SJCRH30 (cell line): ENCODE measurements at regions not wholly inside any gene's neighbourhood (a gene's known extent, or its start where the extent isn't known, plus 50 kb on each side); places are given as distances from the start of the nearest gene placed in this dataset.

ENCODE experiments used
- DNase-seq, 2 experiments: peaks; one replicate each; pipeline ENCODE4 v3.0.0-alpha.2; 2015 to 2020
- H3K27ac ChIP-seq: fragments of 250-450 bp; sonication (Bioruptor Pico); 2 replicates; pipeline ENCODE4 v1.5.1; 2020; ENCODE audit warnings: mild to moderate bottlenecking, moderate library complexity
- H3K27me3 ChIP-seq: fragments of 250-450 bp; sonication (Bioruptor Pico); 2 replicates; pipeline ENCODE4 v1.5.1; 2020; ENCODE audit warnings: mild to moderate bottlenecking, moderate library complexity
- H3K36me3 ChIP-seq: fragments of 250-450 bp; sonication (Bioruptor Pico); 2 replicates; pipeline ENCODE4 v1.5.1; 2020; ENCODE audit warnings: mild to moderate bottlenecking, moderate library complexity
- H3K4me1 ChIP-seq: fragments of 250-450 bp; sonication (Bioruptor Pico); 2 replicates; pipeline ENCODE4 v1.5.1; 2020; ENCODE audit warnings: mild to moderate bottlenecking, moderate library complexity
- H3K4me3 ChIP-seq: fragments of 250-450 bp; sonication (Bioruptor Pico); 2 replicates; pipeline ENCODE4 v1.5.1; 2020; ENCODE audit warnings: mild to moderate bottlenecking, moderate library complexity
- H3K9me3 ChIP-seq: fragments of 250-450 bp; sonication (Bioruptor Pico); replicated peaks from 2 replicates; pipeline ENCODE4 v1.5.1; 2020; ENCODE audit warnings: mild to moderate bottlenecking, moderate library complexity

DNA sequence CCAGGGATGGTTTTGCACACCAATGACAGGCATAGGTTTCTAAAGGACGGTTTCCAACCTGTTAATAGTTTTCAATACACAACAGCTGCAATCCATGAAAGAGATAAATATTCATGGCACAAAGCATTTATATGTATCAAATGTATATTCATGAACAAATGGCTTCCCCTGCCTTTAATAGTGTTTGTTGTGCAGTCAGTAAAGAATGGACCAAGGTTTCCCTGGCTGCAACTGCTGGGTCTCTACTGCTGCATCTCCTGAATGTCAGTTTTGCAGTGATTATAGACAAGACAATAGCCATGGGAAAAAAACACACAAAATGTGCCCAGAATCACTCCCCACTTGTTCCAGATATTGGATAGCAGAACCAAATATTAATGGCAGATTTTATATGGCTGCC, 284.1 kb downstream of the BTG1 start:
- Histone ChIP-seq H3K27ac (no peak overlapping the region), H3K9me3 (no peaks in the 10 kb centered on the region), H3K36me3 (no peaks in the 10 kb centered on the region), H3K27me3 (no peaks in the 10 kb centered on the region), H3K4me3 (no peak overlapping the region), H3K4me1 (no peaks in the 10 kb centered on the region)
- DNase-seq: no peak

DNA sequence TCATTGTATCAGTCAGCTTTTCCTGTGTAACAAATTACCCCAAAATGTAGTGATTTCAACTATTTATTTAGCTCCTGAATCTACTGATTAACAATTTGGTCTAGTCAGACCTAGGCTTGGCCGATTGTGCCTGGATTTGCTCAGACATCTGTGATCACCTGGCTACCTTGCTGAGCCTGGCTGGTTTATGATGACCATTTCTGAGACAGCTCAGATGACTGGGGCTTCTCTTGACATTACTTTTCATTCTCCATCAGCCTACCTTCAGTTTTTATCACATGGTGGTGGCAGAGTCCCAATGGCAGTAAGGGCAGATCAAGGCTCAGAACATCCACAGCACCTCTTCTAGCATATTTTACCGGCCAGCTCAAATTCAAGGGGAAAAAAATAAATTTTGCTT, 286.3 kb downstream of the BTG1 start:
- H3K4me3 ChIP-seq: no peak overlapping the region
- no peaks in the 10 kb centered on the region for H3K9me3 ChIP-seq

DNA sequence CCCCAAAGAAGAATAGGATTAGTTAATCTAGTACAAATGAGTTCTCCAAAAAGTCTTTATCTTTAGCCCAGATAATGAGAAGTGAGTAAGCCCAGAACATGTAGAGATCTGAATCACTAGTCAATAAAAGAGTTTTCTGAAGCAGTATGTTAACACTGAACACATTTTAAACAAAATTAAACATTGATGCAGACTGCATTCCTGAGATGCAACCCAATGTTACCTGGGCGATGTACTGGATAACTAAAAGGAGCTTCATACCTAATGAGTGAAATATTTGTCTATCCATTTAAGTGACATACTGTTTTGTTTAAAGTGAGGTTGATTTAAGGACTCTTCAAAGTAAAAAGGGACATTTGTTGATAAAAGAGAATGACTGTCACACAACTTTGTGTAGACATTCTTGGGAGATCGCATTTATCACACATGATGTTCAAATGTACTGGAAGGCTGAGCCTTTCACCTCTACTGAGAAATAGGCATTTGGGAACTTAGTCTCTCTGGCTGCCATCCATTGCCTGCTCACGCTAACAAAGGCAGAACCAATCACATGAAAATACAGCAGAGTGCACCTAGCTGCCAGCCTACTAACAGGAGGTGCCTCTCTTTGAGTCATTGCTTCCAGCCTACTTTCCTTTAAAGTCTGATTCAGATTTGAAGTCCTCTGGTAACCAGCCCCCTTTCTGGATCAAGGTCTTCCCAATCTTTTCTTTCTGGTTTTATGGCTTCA, 287.7 kb downstream of the BTG1 start:
- Histone ChIP-seq H3K27ac (no peak overlapping the region), H3K27me3 (no peaks in the 10 kb centered on the region), H3K36me3 (no peaks in the 10 kb centered on the region), H3K9me3 (no peaks in the 10 kb centered on the region), H3K4me3 (no peak overlapping the region), H3K4me1 (no peaks in the 10 kb centered on the region)
- no peak for DNase-seq

More for the DNA sequence above, 286.3 kb downstream of the BTG1 start:
- DNase-seq: no peak
- Histone ChIP-seq H3K4me1 (no peaks in the 10 kb centered on the region), H3K27ac (no peak overlapping the region), H3K27me3 (no peaks in the 10 kb centered on the region), H3K36me3 (no peaks in the 10 kb centered on the region)

DNA sequence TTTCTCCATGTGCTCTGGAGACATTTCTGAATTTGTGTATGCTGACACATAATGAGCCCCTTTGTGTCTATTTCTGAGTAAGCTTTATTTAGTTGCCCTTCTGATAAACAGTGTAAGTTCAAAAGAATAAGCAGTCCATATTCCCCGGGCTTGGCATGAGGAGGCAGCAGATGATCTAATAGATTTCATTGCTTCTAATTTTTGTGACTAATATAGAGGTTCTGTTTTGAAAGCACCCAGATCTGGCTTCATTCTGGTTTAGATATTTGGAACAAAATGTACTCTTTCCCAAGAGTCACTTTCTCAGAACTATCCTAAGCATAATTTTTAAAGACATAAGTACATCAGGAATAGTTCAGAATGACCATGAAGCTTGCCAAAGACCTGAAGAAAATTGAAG, 290.9 kb downstream of the BTG1 start:
- DNase-seq: no peak
- Histone ChIP-seq H3K4me3 (no peak overlapping the region), H3K9me3 (no peaks in the 10 kb centered on the region), H3K27ac (no peak overlapping the region), H3K27me3 (no peaks in the 10 kb centered on the region), H3K4me1 (no peaks in the 10 kb centered on the region), H3K36me3 (no peaks in the 10 kb centered on the region)

DNA sequence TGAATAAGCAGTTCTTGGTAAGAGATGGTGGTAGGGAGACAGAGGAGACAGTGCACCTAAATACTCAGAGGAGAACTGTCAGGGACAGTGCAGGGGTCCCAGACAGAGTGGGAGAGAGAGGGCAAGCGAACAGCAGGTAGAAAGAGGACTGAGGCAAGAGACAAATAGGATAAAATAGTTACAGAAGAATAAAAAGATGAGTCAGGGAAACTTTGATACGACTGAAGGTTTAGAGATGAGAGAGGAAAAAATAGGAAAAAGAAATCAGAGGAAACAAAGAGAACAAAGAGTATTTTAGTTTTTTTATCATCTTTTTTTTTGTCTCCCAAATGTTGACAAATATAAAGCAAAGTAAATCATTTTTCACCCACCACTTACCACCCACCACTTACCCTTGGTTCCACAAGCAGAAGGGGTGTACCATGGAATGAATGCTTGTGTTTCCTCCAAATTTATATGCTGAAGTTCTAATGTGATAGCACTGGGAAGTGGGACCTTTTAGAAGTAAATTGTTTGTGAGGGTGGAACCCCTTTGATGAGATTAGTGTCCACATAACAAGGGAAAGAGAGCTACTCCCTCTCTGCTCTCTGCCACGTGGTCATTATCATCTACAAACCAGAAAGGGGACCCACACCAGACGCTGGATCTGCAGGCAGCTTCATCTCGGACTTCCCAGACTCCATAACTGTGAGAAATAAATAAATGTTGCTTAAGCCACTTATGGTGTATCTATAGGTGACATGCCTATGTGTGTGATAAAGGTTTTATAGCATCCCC, 292.1 kb downstream of the BTG1 start:
- no peak for DNase-seq
- no peaks in the 10 kb centered on the region for H3K27me3 ChIP-seq
- H3K9me3 ChIP-seq: no peaks in the 10 kb centered on the region
- no peaks in the 10 kb centered on the region for H3K36me3 ChIP-seq
- H3K4me1 ChIP-seq: no peaks in the 10 kb centered on the region
- H3K4me3 ChIP-seq: no peak overlapping the region
- H3K27ac ChIP-seq: no peak overlapping the region

DNA sequence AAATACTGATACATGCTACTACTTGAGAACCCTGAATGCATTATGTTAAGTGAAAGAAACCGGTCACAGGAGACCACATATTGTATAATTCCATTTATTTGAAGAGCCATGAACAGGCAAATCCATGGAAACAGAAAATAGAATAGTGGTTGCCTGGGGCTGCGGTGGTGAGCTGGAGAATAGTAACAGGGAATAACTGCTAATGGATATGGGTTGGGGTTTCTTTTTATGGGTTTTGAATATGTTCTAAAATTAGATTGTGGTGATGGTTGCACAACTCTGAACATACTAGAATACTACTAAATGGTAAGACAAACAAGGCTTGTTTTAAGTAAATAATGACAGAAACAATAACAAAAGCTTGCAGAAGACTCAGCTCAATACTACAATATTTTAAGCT, 293.0 kb downstream of the BTG1 start:
- Histone ChIP-seq H3K4me1 (no peaks in the 10 kb centered on the region), H3K36me3 (no peaks in the 10 kb centered on the region), H3K9me3 (no peaks in the 10 kb centered on the region), H3K27me3 (no peaks in the 10 kb centered on the region), H3K4me3 (no peak overlapping the region), H3K27ac (no peak overlapping the region)
- DNase-seq: no peak

DNA sequence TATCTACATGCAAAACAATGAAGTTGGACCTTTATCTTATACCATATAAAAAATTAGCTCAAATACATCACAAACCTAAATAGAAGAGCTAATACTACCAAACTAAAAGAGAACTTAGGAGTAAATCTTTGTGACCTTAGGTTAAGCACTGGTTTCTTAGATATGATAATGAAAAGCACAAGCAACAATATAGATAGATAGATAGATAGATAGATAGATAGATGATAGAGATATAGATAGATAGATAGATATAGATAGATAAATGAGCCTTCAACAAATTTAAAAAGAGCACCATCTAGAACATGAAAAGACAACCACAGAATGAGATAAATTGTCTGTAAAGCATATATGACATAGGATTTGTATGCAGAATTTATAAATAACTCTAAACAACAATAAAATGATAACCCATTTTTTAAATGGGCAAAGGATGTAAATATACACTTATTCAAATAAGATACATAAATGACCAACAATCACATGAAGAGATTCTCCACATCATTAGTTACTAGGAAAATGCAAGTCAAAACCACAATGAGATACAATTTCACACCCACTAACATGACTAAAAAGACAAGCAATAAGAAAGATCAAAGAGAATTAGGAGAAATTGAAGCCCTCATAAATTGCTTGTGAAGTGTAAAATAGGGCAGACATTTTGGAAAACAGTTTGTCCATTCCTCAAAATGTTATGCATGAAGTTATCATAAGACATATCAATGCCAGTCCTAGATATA, 293.7 kb downstream of the BTG1 start:
- Histone ChIP-seq H3K4me1 (no peaks in the 10 kb centered on the region), H3K9me3 (no peaks in the 10 kb centered on the region), H3K27ac (no peak overlapping the region), H3K36me3 (no peaks in the 10 kb centered on the region), H3K27me3 (no peaks in the 10 kb centered on the region), H3K4me3 (no peak overlapping the region)
- no peak for DNase-seq

DNA sequence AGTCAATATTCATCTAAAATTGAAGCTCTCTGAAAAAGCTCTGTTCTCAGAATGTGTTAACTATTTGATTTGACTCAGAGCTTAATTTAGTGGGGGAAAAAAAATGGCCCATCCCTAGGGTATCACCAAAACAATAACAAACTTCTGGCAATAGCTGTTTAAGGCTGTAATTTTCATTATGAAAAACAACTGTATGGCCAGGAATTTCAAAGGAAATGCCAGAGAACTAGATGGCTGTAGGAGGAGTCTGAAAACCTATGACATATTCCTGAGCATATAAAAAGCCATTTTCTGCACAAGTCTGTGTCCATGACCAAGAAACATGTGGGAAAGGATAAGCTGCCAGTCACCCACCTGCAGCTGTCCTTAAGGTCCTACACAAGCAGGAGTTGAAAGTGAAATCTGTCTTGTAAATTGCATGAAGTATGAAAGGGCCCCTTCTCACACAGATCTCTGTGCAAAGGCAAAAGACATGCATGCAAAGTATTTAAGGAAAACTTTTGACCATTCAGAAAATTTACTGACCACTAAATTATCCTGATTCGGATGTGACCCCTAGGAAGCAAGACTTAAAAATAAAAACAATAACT, 299.1 kb downstream of the BTG1 start:
- H3K4me1 ChIP-seq: no peaks in the 10 kb centered on the region
- no peak overlapping the region for H3K4me3 ChIP-seq
- no peaks in the 10 kb centered on the region for H3K9me3 ChIP-seq
- no peak overlapping the region for H3K27ac ChIP-seq
- no peaks in the 10 kb centered on the region for H3K36me3 ChIP-seq
- no peak for DNase-seq
- no peaks in the 10 kb centered on the region for H3K27me3 ChIP-seq

DNA sequence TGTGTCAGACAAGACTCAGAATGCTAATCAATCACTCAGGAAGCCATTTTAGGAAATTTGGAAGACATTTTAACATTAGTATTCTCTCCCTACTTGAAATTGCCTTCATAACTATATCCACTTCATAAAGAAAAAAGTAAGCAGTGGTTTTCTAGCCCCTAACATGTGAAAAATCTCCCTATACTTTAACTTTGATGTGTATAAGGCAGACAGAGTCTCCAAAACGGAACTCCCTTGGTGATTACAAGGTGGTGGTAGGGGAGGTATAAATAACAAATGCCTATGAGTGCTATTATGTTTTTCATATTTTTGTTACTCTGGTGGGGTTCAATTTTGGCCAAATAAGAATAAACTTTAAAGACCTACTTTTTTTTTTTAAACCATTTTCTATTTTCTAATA, 300.3 kb downstream of the BTG1 start:
- Histone ChIP-seq H3K4me1 (no peaks in the 10 kb centered on the region), H3K27ac (no peak overlapping the region), H3K27me3 (no peaks in the 10 kb centered on the region), H3K36me3 (no peaks in the 10 kb centered on the region), H3K9me3 (no peaks in the 10 kb centered on the region), H3K4me3 (no peak overlapping the region)
- no peak for DNase-seq

DNA sequence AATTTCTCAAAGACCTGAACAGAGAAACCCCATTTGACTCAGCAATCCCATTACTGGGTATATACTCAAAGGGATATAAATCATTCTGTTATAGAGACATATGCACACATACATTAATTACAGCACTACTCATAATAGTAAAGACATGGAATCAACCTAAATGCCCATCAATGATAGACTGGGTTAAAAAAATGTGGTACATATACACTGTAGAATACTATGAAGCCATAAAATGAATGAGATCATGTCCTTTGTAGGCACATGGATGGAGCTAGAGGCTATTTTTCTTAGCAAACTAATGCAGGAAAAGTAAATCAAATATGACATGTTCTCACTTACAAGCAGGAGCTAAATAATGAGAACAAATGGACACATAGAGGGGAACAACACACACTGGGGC, 303.8 kb downstream of the BTG1 start:
- no peaks in the 10 kb centered on the region for H3K36me3 ChIP-seq
- no peaks in the 10 kb centered on the region for H3K9me3 ChIP-seq
- H3K27ac ChIP-seq: no peak overlapping the region
- H3K27me3 ChIP-seq: no peaks in the 10 kb centered on the region
- no peak for DNase-seq
- H3K4me3 ChIP-seq: no peak overlapping the region
- no peaks in the 10 kb centered on the region for H3K4me1 ChIP-seq

DNA sequence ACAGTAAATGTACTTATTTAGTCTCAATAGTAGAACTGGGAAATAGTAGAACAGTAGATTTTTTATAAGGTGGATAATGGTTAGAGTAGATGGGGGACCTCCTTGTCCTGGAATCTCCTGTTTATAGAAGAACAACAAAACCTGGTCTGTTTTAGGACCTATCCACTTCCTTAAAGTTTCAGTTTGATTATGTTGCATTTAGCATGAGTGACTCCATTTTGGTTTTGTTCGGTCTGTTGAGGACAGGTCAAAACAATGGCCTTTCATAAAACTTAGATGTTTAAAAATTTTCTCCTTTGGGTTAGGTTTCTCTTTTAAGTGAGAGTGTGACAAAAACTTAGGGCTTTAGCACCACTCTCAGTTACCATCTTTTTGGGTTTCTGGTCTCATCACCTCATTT, 308.9 kb downstream of the BTG1 start:
- Histone ChIP-seq H3K27ac (no peak overlapping the region), H3K27me3 (no peaks in the 10 kb centered on the region), H3K36me3 (no peaks in the 10 kb centered on the region), H3K4me1 (no peaks in the 10 kb centered on the region), H3K4me3 (no peak overlapping the region), H3K9me3 (no peaks in the 10 kb centered on the region)
- no peak for DNase-seq

DNA sequence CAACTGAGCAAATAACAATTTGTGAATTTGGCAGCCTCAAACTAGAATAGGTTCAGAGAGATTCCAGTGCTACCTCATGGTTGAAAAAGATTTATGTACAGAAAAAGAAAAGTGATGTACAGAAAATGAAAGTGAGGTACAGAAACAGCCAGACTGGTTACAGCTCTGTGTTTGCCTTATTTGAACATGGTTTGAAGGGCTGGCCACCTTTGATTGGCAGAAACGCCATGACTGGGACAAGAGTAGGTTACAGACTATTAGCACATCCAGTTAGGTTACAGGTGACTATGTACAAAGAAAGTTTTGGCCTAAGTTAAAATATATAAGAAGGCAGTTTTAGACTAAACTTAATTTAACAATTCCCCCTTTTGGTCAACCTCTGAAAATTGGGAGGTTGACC, 309.4 kb downstream of the BTG1 start:
- H3K4me1 ChIP-seq: no peaks in the 10 kb centered on the region
- no peak for DNase-seq
- H3K27me3 ChIP-seq: no peaks in the 10 kb centered on the region
- H3K36me3 ChIP-seq: no peaks in the 10 kb centered on the region
- no peak overlapping the region for H3K27ac ChIP-seq
- H3K4me3 ChIP-seq: no peak overlapping the region
- H3K9me3 ChIP-seq: no peaks in the 10 kb centered on the region

DNA sequence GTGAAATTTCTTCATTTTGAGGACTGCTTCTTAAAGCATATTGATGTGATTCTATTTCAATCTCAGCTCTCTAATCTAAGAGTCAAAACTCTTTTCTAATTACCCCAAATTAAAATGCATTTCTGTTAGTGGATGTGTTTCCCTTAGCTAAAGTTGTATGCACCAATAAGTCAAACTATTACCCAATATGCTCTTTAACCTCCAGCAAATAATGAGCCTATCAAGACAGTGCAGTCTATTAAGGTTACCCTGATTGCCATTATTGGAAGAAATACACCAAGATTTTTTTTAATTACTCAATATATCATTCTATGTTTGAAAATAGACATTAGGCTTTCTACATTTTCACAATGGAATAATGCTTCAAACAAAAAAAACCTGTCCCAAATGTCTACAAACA, 310.0 kb downstream of the BTG1 start:
- H3K9me3 ChIP-seq: no peaks in the 10 kb centered on the region
- H3K36me3 ChIP-seq: no peaks in the 10 kb centered on the region
- H3K27me3 ChIP-seq: no peaks in the 10 kb centered on the region
- H3K27ac ChIP-seq: no peak overlapping the region
- H3K4me1 ChIP-seq: no peaks in the 10 kb centered on the region
- H3K4me3 ChIP-seq: no peak overlapping the region
- DNase-seq: no peak

DNA sequence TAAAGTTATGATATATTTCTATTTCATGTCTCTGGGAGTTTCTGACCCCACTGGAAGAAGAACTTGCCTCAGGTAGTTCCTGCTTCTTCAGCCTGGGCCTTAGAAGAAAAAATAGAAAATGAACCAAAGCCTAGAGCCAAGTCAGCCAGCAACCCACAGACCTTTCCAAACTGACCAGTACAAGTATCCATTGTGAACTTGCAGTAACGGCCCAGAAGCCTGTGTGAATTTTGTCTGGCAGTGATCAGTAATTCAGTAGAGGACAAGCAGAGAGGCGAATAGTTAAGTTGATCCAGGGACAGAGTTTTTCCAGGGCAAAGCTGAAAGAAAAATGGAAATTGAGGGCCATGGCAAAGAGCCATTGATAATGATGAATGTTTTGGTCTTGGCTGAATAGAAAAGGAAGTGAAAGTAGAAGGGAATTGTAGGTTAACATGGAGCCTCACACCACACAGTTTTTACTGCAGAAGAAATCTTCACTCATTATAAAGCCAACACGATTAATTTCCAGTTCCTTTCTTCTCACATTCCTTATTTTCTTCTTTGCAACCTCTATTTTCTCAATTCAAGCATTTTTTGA, 311.8 kb downstream of the BTG1 start:
- no peaks in the 10 kb centered on the region for H3K4me1 ChIP-seq
- no peaks in the 10 kb centered on the region for H3K9me3 ChIP-seq
- H3K27ac ChIP-seq: no peak overlapping the region
- H3K27me3 ChIP-seq: no peaks in the 10 kb centered on the region
- no peak for DNase-seq
- no peaks in the 10 kb centered on the region for H3K36me3 ChIP-seq
- H3K4me3 ChIP-seq: no peak overlapping the region

DNA sequence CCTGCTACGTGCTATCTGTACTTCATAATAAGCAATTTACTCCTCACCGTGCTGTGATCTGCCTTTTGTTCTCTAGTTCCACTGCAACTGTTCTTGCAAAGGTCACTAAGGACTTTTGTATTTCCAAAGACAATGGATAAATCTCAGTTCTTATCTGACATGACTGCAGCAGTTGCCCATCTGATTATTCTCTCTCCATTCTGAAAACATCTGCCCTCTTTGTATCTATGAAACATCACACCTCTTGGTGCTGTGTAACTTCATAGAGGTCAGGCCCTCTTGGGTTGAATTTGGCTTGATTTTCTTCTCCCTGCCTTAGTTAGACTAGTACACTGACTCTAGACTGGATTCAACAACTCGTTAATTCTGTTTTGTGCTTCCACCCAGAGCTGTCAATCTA, 319.6 kb downstream of the BTG1 start:
- Histone ChIP-seq H3K27ac (no peak overlapping the region), H3K4me1 (no peaks in the 10 kb centered on the region), H3K27me3 (no peaks in the 10 kb centered on the region), H3K4me3 (no peak overlapping the region), H3K9me3 (no peaks in the 10 kb centered on the region), H3K36me3 (no peaks in the 10 kb centered on the region)
- DNase-seq: no peak
